IMR-90 (cell line): ENCODE measurements at regions not wholly inside any gene's neighbourhood (a gene's known extent, or its start where the extent isn't known, plus 50 kb on each side); places are given as distances from the start of the nearest gene placed in this dataset.

Experiments used
- ATAC-seq: fragments of 200-7000 bp; cut with Tn5 transposase; 2 replicates; pipeline ENCODE4 v1.9.1; 2020; ENCODE audit warnings: low read depth, mild to moderate bottlenecking, moderate library complexity
- BruUV-seq: library from RNA; stranded (reverse); fragments of 400-500 nt; replicated peaks from 2 replicates; lab custom pipeline; 2021; lab: Mats Ljungman, UMichigan
- CTCF ChIA-PET: fragments of 300-600 bp; formaldehyde crosslinking; extraction: SDS; loops from one replicate; lab custom pipeline; 2021; ENCODE audit warnings: antibody characterized with exemption; lab: Yijun Ruan, JAX
- POLR2A ChIA-PET: fragments of 300-600 bp; sonication (Branson Sonifier 250); formaldehyde crosslinking; loops from one replicate; lab custom pipeline; 2022; ENCODE audit warnings: antibody characterized with exemption; ENCODE audit not compliant: unreplicated experiment; lab: Charles Lee
- DNase-seq: peaks from one replicate; pipeline ENCODE4 v3.0.0; 2013
- H2AFZ ChIP-seq: replicated peaks from 2 replicates; pipeline ENCODE3; 2013; ENCODE audit warnings: low read length, mild to moderate bottlenecking; ENCODE audit not compliant: poor library complexity
- H2AK5ac ChIP-seq: 2 replicates; pipeline ENCODE4 v1.6.1; 2013; ENCODE audit warnings: low read depth, low read length, inconsistent platforms
- H2AK9ac ChIP-seq: replicated peaks from 2 replicates; pipeline ENCODE3; 2013; ENCODE audit warnings: mild to moderate bottlenecking, low read depth, low read length, moderate library complexity; ENCODE audit not compliant: poor library complexity
- H2BK120ac ChIP-seq: 2 replicates; pipeline ENCODE4 v1.6.1; 2013; ENCODE audit warnings: low read depth, low read length, inconsistent platforms
- H2BK15ac ChIP-seq: 3 replicates; pipeline ENCODE4 v1.6.1; 2013; ENCODE audit warnings: low read depth, low read length, inconsistent platforms
- H2BK20ac ChIP-seq: 2 replicates; pipeline ENCODE4 v1.6.1; 2013; ENCODE audit warnings: low read depth, mild to moderate bottlenecking, inconsistent platforms, low read length, moderate library complexity
- H2BK5ac ChIP-seq: 2 replicates; pipeline ENCODE4 v1.6.1; 2013; ENCODE audit warnings: mild to moderate bottlenecking, low read depth, low read length, inconsistent platforms; ENCODE audit not compliant: poor library complexity, severe bottlenecking
- H3K14ac ChIP-seq: replicated peaks from 2 replicates; pipeline ENCODE4 v1.6.1; 2013; ENCODE audit warnings: low read depth, low read length, inconsistent platforms
- H3K18ac ChIP-seq: 2 replicates; pipeline ENCODE4 v1.6.1; 2013; ENCODE audit warnings: low read depth, low read length, control low read depth
- H3K23ac ChIP-seq: 2 replicates; pipeline ENCODE4 v1.6.1; 2013; ENCODE audit warnings: low read depth, low read length, inconsistent platforms
- H3K27ac ChIP-seq: 2 replicates; pipeline ENCODE4 v1.5.1; 2013; ENCODE audit warnings: mild to moderate bottlenecking, control low read depth, low read length; ENCODE audit not compliant: insufficient read depth
- H3K27me3 ChIP-seq: 2 replicates; pipeline ENCODE4 v1.6.1; 2013; ENCODE audit warnings: low read length; ENCODE audit not compliant: control insufficient read depth, insufficient read depth
- H3K36me3 ChIP-seq: 2 replicates; pipeline ENCODE4 v1.6.1; 2013; ENCODE audit warnings: low read length, mixed read lengths; ENCODE audit not compliant: control insufficient read depth, insufficient read depth
- H3K4ac ChIP-seq: 2 replicates; pipeline ENCODE4 v1.6.1; 2013; ENCODE audit warnings: low read depth, low read length, inconsistent platforms
- H3K4me1 ChIP-seq: 2 replicates; pipeline ENCODE4 v1.6.1; 2013; ENCODE audit warnings: low read length, mixed read lengths; ENCODE audit not compliant: control insufficient read depth, insufficient read depth
- H3K4me2 ChIP-seq: 2 replicates; pipeline ENCODE4 v1.6.1; 2013; ENCODE audit warnings: low read depth, mild to moderate bottlenecking, control low read depth, low read length, moderate library complexity
- H3K4me3 ChIP-seq: 2 replicates; pipeline ENCODE4 v1.5.1; 2013; ENCODE audit warnings: low read depth, mild to moderate bottlenecking, control low read depth, low read length, moderate library complexity; ENCODE audit not compliant: insufficient read depth
- H3K56ac ChIP-seq: 2 replicates; pipeline ENCODE4 v1.6.1; 2013; ENCODE audit warnings: low read length, inconsistent platforms; ENCODE audit not compliant: insufficient read depth; ENCODE audit errors: extremely low read depth
- H3K79me1 ChIP-seq, 2 experiments: 2 replicates each; pipeline ENCODE4 v1.6.1; 2013; ENCODE audit warnings: low read length in 2 of 2, inconsistent platforms in 1 of 2, low read depth in 1 of 2
- H3K9ac ChIP-seq: 2 replicates; pipeline ENCODE4 v1.6.1; 2013; ENCODE audit warnings: low read depth, low read length, control low read depth
- H3K9me1 ChIP-seq: 2 replicates; pipeline ENCODE4 v1.6.1; 2013; ENCODE audit warnings: low read length, inconsistent platforms; ENCODE audit not compliant: insufficient read depth
- H3K9me3 ChIP-seq: 2 replicates; pipeline ENCODE4 v1.6.1; 2013; ENCODE audit warnings: low read length; ENCODE audit not compliant: control insufficient read depth, insufficient read depth
- H4K20me1 ChIP-seq: 2 replicates; pipeline ENCODE4 v1.6.1; 2013; ENCODE audit warnings: low read length, inconsistent platforms; ENCODE audit not compliant: insufficient read depth
- H4K5ac ChIP-seq: 2 replicates; pipeline ENCODE4 v1.6.1; 2013; ENCODE audit warnings: mild to moderate bottlenecking, low read depth, low read length, control low read depth
- H4K8ac ChIP-seq, 2 experiments: 2 replicates each; pipeline ENCODE4 v1.6.1; 2013; ENCODE audit warnings: low read depth in 2 of 2, low read length in 2 of 2, control low read depth in 1 of 2, inconsistent platforms in 1 of 2
- H4K91ac ChIP-seq: 2 replicates; pipeline ENCODE4 v1.6.1; 2013; ENCODE audit warnings: low read depth, low read length, inconsistent platforms; ENCODE audit not compliant: insufficient read depth
- FOS ChIP-seq: fragments of 150-350 bp; IDR thresholded peaks from 2 replicates; pipeline ENCODE4 v1.6.1; 2016; ENCODE audit warnings: low read depth, low read length
- POLR2A ChIP-seq: IDR thresholded peaks from 2 replicates; pipeline ENCODE4 v1.6.1; 2012; ENCODE audit warnings: mild to moderate bottlenecking, low read depth, low read length
- RFX5 ChIP-seq: IDR thresholded peaks from 2 replicates; pipeline ENCODE4 v1.8.0; 2012; ENCODE audit warnings: low read depth, mild to moderate bottlenecking, low read length, moderate library complexity
- WGBS, 2 experiments: methylation state at CpG; one replicate each; pipeline versions ENCODE4 v1.1.5 to v1.1.7; 2013; ENCODE audit warnings: missing lambda C conversion rate in 2 of 2; ENCODE audit not compliant: insufficient read length in 1 of 2; ENCODE audit errors: extremely low coverage in 2 of 2; 5-methylcytosine and 5-hydroxymethylcytosine counted together
- dilution Hi-C: fragments of 300-500 bp; cut with HindIII; formaldehyde crosslinking; loops from one replicate; pipeline ENCODE4 v1.14.3; 2018; ENCODE audit warnings: low sequenced_read_pairs; ENCODE audit not compliant: unreplicated experiment
- in situ Hi-C: fragments of 300-500 bp; cut with MboI; formaldehyde crosslinking; loops from 3 replicates; pipeline ENCODE4 v1.14.3; 2019; ENCODE audit warnings: low sequenced_read_pairs, inconsistent platforms, mixed read lengths
- intact Hi-C: fragments of 100-400 bp; cut with micrococcal nuclease; formaldehyde crosslinking; loops from 2 replicates; pipeline ENCODE4 v1.10.0; 2022
- TF ChIP-seq, protein P1 (sequence below): fragments of 150-350 bp; IDR thresholded peaks from 2 replicates; pipeline ENCODE4 v1.6.1; 2017; ENCODE audit warnings: mild to moderate bottlenecking, antibody characterized with exemption, low read length, low read depth

DNA sequence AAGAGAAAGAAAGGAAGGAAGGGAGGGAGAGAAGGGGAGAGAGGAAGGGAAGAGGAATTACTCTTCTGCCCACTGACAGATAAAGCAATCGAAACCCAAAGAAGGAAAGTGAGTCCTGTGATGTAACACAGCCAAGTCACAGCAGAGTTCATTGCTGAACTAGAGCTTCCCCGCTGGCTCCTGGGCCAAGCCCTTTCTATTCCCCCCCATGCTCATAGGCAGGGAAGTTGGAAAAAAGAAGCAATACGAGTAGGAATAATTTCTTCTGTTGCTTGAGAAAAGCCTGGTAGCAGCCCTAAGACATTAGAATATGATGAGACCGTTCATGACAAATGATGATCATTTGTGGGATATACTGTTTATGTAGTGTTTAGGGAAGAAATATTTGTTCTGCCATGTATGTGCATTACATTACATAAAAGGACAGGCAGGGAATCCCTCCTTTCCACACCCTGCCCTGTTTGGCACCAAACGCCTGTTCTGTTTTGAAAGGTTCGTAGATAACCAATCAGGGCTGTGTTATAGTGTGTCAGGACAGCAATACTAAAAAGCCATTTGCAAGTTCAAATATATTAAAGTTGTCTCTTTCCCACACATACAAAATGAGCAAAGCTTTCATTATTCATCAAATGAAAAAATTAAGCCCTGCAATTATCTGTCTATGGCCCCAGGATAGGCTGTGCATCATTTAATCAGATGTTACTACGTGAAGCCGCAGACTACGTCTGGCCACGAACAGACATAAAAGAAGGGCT, 111.0 kb upstream of the TRPM1 start:
- in situ Hi-C loops = loop anchor here (5.0 kb wide), 1 partner anchor 275 kb away; no protein-coding TSS in a partner anchor

More for the DNA sequence above, 111.0 kb upstream of the TRPM1 start:
- no peak overlapping the region for H3K27ac ChIP-seq
- H2AK9ac ChIP-seq = no peak overlapping the region
- H2AFZ ChIP-seq = no peak overlapping the region
- dilution Hi-C loops = no loop called here
- no peak overlapping the region for H2BK20ac ChIP-seq
- H3K9me1 ChIP-seq = no peaks in the 10 kb centered on the region
- TF ChIP-seq RFX5 (no peak), FOS (no peak), POLR2A (no peak)
- TF ChIP-seq, protein P1, sequence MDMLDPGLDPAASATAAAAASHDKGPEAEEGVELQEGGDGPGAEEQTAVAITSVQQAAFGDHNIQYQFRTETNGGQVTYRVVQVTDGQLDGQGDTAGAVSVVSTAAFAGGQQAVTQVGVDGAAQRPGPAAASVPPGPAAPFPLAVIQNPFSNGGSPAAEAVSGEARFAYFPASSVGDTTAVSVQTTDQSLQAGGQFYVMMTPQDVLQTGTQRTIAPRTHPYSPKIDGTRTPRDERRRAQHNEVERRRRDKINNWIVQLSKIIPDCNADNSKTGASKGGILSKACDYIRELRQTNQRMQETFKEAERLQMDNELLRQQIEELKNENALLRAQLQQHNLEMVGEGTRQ = no peak
- no peak overlapping the region for H2BK120ac ChIP-seq
- no peaks in the 10 kb centered on the region for H3K79me1 ChIP-seq
- intact Hi-C loops = no loop called here
- peaks cover 1% of the 10 kb centered on the region; the same call in 1 of the 2 replicates for H3K4me1 ChIP-seq
- no peaks in the 10 kb centered on the region for H4K20me1 ChIP-seq
- WGBS, 2 experiments = no CpG with 5 or more reads among the region's 10 CpGs
- H3K23ac ChIP-seq = no peak overlapping the region
- no peaks in the 10 kb centered on the region for H3K36me3 ChIP-seq
- no peak for DNase-seq
- CTCF ChIA-PET = interaction anchor here (0.6 to 3.0 kb wide), 3 partner anchors 262 to 279 kb away, joined by 3 to 12 read pairs (median 3); no protein-coding TSS in a partner anchor
- no peak overlapping the region for H4K91ac ChIP-seq
- no peak overlapping the region for H3K56ac ChIP-seq
- H3K14ac ChIP-seq = no peak overlapping the region
- no peak overlapping the region for H2BK5ac ChIP-seq
- H2BK15ac ChIP-seq = no peak overlapping the region
- H4K5ac ChIP-seq = no peak overlapping the region
- H3K4me2 ChIP-seq = no peak overlapping the region
- ATAC-seq = no peak
- POLR2A ChIA-PET = no interaction called here
- no peak overlapping the region for H4K8ac ChIP-seq
- no peak overlapping the region for H2AK5ac ChIP-seq
- no peak overlapping the region for H3K9ac ChIP-seq
- H3K9me3 ChIP-seq = peaks cover 3% of the 10 kb centered on the region; the same call in 1 of the 2 replicates
- H3K18ac ChIP-seq = no peak overlapping the region
- no TSS peak for BruUV-seq
- no peak overlapping the region for H3K4me3 ChIP-seq
- no peak overlapping the region for H3K4ac ChIP-seq
- H3K27me3 ChIP-seq = peaks cover 21% of the 10 kb centered on the region
